ENCODE measurements at regions not wholly inside any gene's neighbourhood (a gene's known extent, or its start where the extent isn't known, plus 50 kb on each side); places are given as distances from the start of the nearest gene placed in this dataset.

GRCh38 chr3:150254309-150254708 lies 153.8 kb upstream of the TSC22D2 start:
- H3K27ac ChIP-seq, result no peak overlapping the region
- H3K27me3 ChIP-seq, result no peaks in the 10 kb centered on the region
- H3K4me3 ChIP-seq, result no peak overlapping the region
- no peaks in the 10 kb centered on the region for H3K36me3 ChIP-seq
- no peak for DNase-seq
- intact Hi-C loops (cut with DNase I), result no loop called here
- no peak for ATAC-seq
- no peak for TF ChIP-seq CTCF (IDR thresholded peaks at IDR 0.05)
- H3K9me3 ChIP-seq, result no peaks in the 10 kb centered on the region
- H3K4me1 ChIP-seq, result no peaks in the 10 kb centered on the region

- TF ChIP-seq CTCF (IDR thresholded peaks at IDR 0.05), result no peak
- no peak for ATAC-seq
- DNase-seq, result no peak
- H3K27me3 ChIP-seq, result no peaks in the 10 kb centered on the region
- H3K4me1 ChIP-seq, result no peaks in the 10 kb centered on the region
- H3K4me3 ChIP-seq, result no peak overlapping the region
- H3K9me3 ChIP-seq, result no peaks in the 10 kb centered on the region
- intact Hi-C loops (cut with DNase I), result no loop called here
- H3K36me3 ChIP-seq, result no peaks in the 10 kb centered on the region
- H3K27ac ChIP-seq, result no peak overlapping the region
Observed at GRCh38 chr3:150253622-150254021, 154.5 kb upstream of the TSC22D2 start.

GRCh38 chr3:150252462-150252861 lies 155.6 kb upstream of the TSC22D2 start:
- Histone ChIP-seq H3K4me1 (no peaks in the 10 kb centered on the region), H3K9me3 (no peaks in the 10 kb centered on the region), H3K27me3 (no peaks in the 10 kb centered on the region), H3K36me3 (no peaks in the 10 kb centered on the region), H3K4me3 (no peak overlapping the region), H3K27ac (no peak overlapping the region)
- TF ChIP-seq CTCF (IDR thresholded peaks at IDR 0.05), result no peak
- no peak for DNase-seq
- intact Hi-C loops (cut with DNase I), result no loop called here
- no peak for ATAC-seq

- no peak for ATAC-seq
- Histone ChIP-seq H3K27me3 (no peaks in the 10 kb centered on the region), H3K4me1 (no peaks in the 10 kb centered on the region), H3K4me3 (no peak overlapping the region), H3K27ac (no peak overlapping the region), H3K36me3 (no peaks in the 10 kb centered on the region), H3K9me3 (no peaks in the 10 kb centered on the region)
- no peak for DNase-seq
- intact Hi-C loops (cut with DNase I), result no loop called here
- TF ChIP-seq CTCF (IDR thresholded peaks at IDR 0.05), result no peak
Observed at GRCh38 chr3:150251187-150252062, 156.7 kb upstream of the TSC22D2 start.

- H3K27me3 ChIP-seq, result no peaks in the 10 kb centered on the region
- intact Hi-C loops (cut with DNase I), result no loop called here
Observed at GRCh38 chr3:150249779-150250470, 158.2 kb upstream of the TSC22D2 start.

More at GRCh38 chr3:150249779-150250470, 158.2 kb upstream of the TSC22D2 start:
- no peaks in the 10 kb centered on the region for H3K9me3 ChIP-seq
- no peaks in the 10 kb centered on the region for H3K36me3 ChIP-seq
- no peaks in the 10 kb centered on the region for H3K4me1 ChIP-seq
- DNase-seq, result no peak
- TF ChIP-seq CTCF (IDR thresholded peaks at IDR 0.05), result no peak
- no peak for ATAC-seq
- H3K27ac ChIP-seq, result no peak overlapping the region
- H3K4me3 ChIP-seq, result no peak overlapping the region

Measured in upper lobe of right lung (tissue), 1 donor.